ENCODE measurements at regions not wholly inside any gene's neighbourhood (a gene's known extent, or its start where the extent isn't known, plus 50 kb on each side); places are given as distances from the start of the nearest gene placed in this dataset.

- H3K27me3 ChIP-seq (ENCODE audit: control insufficient read depth, extremely low read depth, insufficient read depth, low read length), result no peaks in the 10 kb centered on the region
- H3K4me1 ChIP-seq (ENCODE audit: control insufficient read depth, extremely low read depth, insufficient read depth, low read length), result no peaks in the 10 kb centered on the region
- no peak overlapping the region for H3K9ac ChIP-seq (ENCODE audit: control insufficient read depth, extremely low read depth, insufficient read depth, low read length)
- no peaks in the 10 kb centered on the region for H3K36me3 ChIP-seq (ENCODE audit: control insufficient read depth in 2 of 2, extremely low read depth in 1 of 2, insufficient read depth in 2 of 2, low read length in 2 of 2)
- no peak for DNase-seq (ENCODE audit: low read depth, low spot score)
- H3K4me3 ChIP-seq (ENCODE audit: control insufficient read depth in 2 of 3, extremely low read depth in 1 of 3, insufficient read depth in 2 of 3, low read depth in 1 of 3, low read length in 3 of 3), result no peak overlapping the region
- H3K79me2 ChIP-seq (ENCODE audit: control insufficient read depth, insufficient read depth, low read length), result no peaks in the 10 kb centered on the region
- no peak overlapping the region for H2AFZ ChIP-seq (ENCODE audit: control insufficient read depth, low read length)
- H3K9me3 ChIP-seq (ENCODE audit: control insufficient read depth, low read depth, low read length), result no peaks in the 10 kb centered on the region
- no peak overlapping the region for H3K4me2 ChIP-seq (ENCODE audit: control insufficient read depth, extremely low read depth, insufficient read depth, low read depth, low read length)
- no peaks in the 10 kb centered on the region for H3K9me1 ChIP-seq (ENCODE audit: control insufficient read depth, extremely low read depth, insufficient read depth, low read length)
- no peak overlapping the region for H3K27ac ChIP-seq (ENCODE audit: control insufficient read depth, insufficient read depth, low read length)
- no peak for FAIRE-seq
- no peaks in the 10 kb centered on the region for H4K20me1 ChIP-seq (ENCODE audit: control insufficient read depth, extremely low read depth, insufficient read depth, low read length)
- dilution Hi-C loops (cut with MboI; ENCODE audit: extremely low pct_ligation_motif_present, low sequenced_read_pairs), result no loop called here
- TF ChIP-seq EZH2 (IDR thresholded peaks at IDR 0.05; ENCODE audit: low read length), result no peak
- TF ChIP-seq, protein P1, sequence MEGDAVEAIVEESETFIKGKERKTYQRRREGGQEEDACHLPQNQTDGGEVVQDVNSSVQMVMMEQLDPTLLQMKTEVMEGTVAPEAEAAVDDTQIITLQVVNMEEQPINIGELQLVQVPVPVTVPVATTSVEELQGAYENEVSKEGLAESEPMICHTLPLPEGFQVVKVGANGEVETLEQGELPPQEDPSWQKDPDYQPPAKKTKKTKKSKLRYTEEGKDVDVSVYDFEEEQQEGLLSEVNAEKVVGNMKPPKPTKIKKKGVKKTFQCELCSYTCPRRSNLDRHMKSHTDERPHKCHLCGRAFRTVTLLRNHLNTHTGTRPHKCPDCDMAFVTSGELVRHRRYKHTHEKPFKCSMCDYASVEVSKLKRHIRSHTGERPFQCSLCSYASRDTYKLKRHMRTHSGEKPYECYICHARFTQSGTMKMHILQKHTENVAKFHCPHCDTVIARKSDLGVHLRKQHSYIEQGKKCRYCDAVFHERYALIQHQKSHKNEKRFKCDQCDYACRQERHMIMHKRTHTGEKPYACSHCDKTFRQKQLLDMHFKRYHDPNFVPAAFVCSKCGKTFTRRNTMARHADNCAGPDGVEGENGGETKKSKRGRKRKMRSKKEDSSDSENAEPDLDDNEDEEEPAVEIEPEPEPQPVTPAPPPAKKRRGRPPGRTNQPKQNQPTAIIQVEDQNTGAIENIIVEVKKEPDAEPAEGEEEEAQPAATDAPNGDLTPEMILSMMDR (optimal IDR thresholded peaks at IDR 0.05 in 1 of 3, IDR thresholded peaks at IDR 0.05 in 1 of 3, conservative IDR thresholded peaks at IDR 0.05 in 1 of 3; ENCODE audit: extremely low read depth in 1 of 3, insufficient read depth in 2 of 3, low read length in 3 of 3), result no peak
Observed at GRCh38 chr3:81983382-81983781, 221.9 kb upstream of the GBE1 start.

- no peak for TF ChIP-seq EZH2 (IDR thresholded peaks at IDR 0.05; ENCODE audit: low read length)
- TF ChIP-seq, protein P1 (optimal IDR thresholded peaks at IDR 0.05 in 1 of 3, IDR thresholded peaks at IDR 0.05 in 1 of 3, conservative IDR thresholded peaks at IDR 0.05 in 1 of 3; ENCODE audit: extremely low read depth in 1 of 3, insufficient read depth in 2 of 3, low read length in 3 of 3), result no peak
- Histone ChIP-seq H3K9me1 (ENCODE audit: control insufficient read depth, extremely low read depth, insufficient read depth, low read length) (no peaks in the 10 kb centered on the region), H3K9me3 (ENCODE audit: control insufficient read depth, low read depth, low read length) (no peaks in the 10 kb centered on the region), H3K4me2 (ENCODE audit: control insufficient read depth, extremely low read depth, insufficient read depth, low read depth, low read length) (peak overlapping the region; percentile 46), H3K27me3 (ENCODE audit: control insufficient read depth, extremely low read depth, insufficient read depth, low read length) (no peaks in the 10 kb centered on the region), H3K9ac (ENCODE audit: control insufficient read depth, extremely low read depth, insufficient read depth, low read length) (no peak overlapping the region), H3K79me2 (ENCODE audit: control insufficient read depth, insufficient read depth, low read length) (no peaks in the 10 kb centered on the region), H3K4me1 (ENCODE audit: control insufficient read depth, extremely low read depth, insufficient read depth, low read length) (no peaks in the 10 kb centered on the region), H3K36me3 (ENCODE audit: control insufficient read depth in 2 of 2, extremely low read depth in 1 of 2, insufficient read depth in 2 of 2, low read length in 2 of 2) (no peaks in the 10 kb centered on the region), H4K20me1 (ENCODE audit: control insufficient read depth, extremely low read depth, insufficient read depth, low read length) (no peaks in the 10 kb centered on the region), H3K27ac (ENCODE audit: control insufficient read depth, insufficient read depth, low read length) (no peak overlapping the region), H2AFZ (ENCODE audit: control insufficient read depth, low read length) (peak overlapping the region; percentile 74), H3K4me3 (ENCODE audit: control insufficient read depth in 2 of 3, extremely low read depth in 1 of 3, insufficient read depth in 2 of 3, low read depth in 1 of 3, low read length in 3 of 3) (no peak overlapping the region)
- no peak for FAIRE-seq
- dilution Hi-C loops (cut with MboI; ENCODE audit: extremely low pct_ligation_motif_present, low sequenced_read_pairs), result no loop called here
- no peak for DNase-seq (ENCODE audit: low read depth, low spot score)
Observed at GRCh38 chr3:81980596-81981494, 219.4 kb upstream of the GBE1 start.

Measured in keratinocyte (primary cell).